ENCODE measurements at regions not wholly inside any gene's neighbourhood (a gene's known extent, or its start where the extent isn't known, plus 50 kb on each side); places are given as distances from the start of the nearest gene placed in this dataset.

- Histone ChIP-seq H3K36me3 (no peaks in the 10 kb centered on the region), H3K4me1 (no peaks in the 10 kb centered on the region), H3K27me3 (no peaks in the 10 kb centered on the region), H3K9me3 (no peaks in the 10 kb centered on the region), H3K4me3 (no peak overlapping the region), H3K27ac (no peak overlapping the region)
- DNase-seq, result no peak
- 49 to 68% methylated on average over 2 of the region's 2 CpGs for WGBS, 2 donors
- intact Hi-C loops (cut with DNase I), result no loop called here
- no peak for TF ChIP-seq POLR2A (IDR thresholded peaks at IDR 0.05)
- no peak for TF ChIP-seq CTCF (IDR thresholded peaks at IDR 0.05)
Measured at GRCh38 chr9:73349476-73349875, 197.8 kb downstream of the ANXA1 start.

GRCh38 chr9:73357607-73358006 is 205.9 kb downstream of the ANXA1 start:
- Histone ChIP-seq H3K4me1 (no peaks in the 10 kb centered on the region), H3K36me3 (no peaks in the 10 kb centered on the region), H3K27ac (no peak overlapping the region), H3K4me3 (no peak overlapping the region), H3K27me3 (no peaks in the 10 kb centered on the region), H3K9me3 (no peaks in the 10 kb centered on the region)
- no peak for DNase-seq
- intact Hi-C loops (cut with DNase I), result no loop called here
- TF ChIP-seq CTCF (IDR thresholded peaks at IDR 0.05) (no peak), POLR2A (IDR thresholded peaks at IDR 0.05) (no peak)
- WGBS, 2 donors, result 48 to 52% methylated on average over 3 of the region's 3 CpGs

GRCh38 chr9:73370053-73370452 is 218.4 kb downstream of the ANXA1 start:
- DNase-seq, result no peak
- Histone ChIP-seq H3K4me1 (no peaks in the 10 kb centered on the region), H3K4me3 (no peak overlapping the region), H3K27me3 (no peaks in the 10 kb centered on the region), H3K9me3 (no peaks in the 10 kb centered on the region), H3K36me3 (no peaks in the 10 kb centered on the region), H3K27ac (no peak overlapping the region)
- WGBS, 2 donors, result 5 to 6% methylated on average over 1 of the region's 1 CpG
- TF ChIP-seq POLR2A (IDR thresholded peaks at IDR 0.05), result no peak
- TF ChIP-seq CTCF (IDR thresholded peaks at IDR 0.05), result no peak
- intact Hi-C loops (cut with DNase I), result no loop called here

DNA sequence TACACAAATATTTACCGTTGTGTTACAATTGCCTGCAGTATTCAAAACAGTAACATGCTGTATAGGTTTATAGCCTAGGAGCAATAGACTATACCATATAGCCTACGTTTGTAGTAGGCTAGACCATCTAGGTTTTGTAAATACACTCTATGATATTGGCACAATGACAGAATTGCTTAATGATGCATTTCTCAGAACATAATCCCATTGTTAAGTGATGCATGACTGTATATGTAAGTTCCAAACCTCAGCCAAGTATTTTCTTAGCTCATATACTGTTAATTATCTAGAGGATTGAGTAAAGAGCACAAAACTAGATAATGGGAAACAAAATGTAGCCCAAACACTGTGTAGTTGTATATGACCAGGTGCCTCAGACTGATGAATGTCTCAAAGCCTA is 220.1 kb downstream of the ANXA1 start:
- Histone ChIP-seq H3K4me3 (no peak overlapping the region), H3K9me3 (no peaks in the 10 kb centered on the region), H3K27me3 (no peaks in the 10 kb centered on the region), H3K36me3 (no peaks in the 10 kb centered on the region), H3K4me1 (no peaks in the 10 kb centered on the region), H3K27ac (no peak overlapping the region)
- no peak for DNase-seq
- intact Hi-C loops (cut with DNase I), result no loop called here
- TF ChIP-seq POLR2A (IDR thresholded peaks at IDR 0.05) (no peak), CTCF (IDR thresholded peaks at IDR 0.05) (no peak)
- 14 to 23% methylated on average over 2 of the region's 2 CpGs for WGBS, 2 donors

- H3K4me3 ChIP-seq, result no peak overlapping the region
- no peaks in the 10 kb centered on the region for H3K4me1 ChIP-seq
- WGBS, 2 donors, result 66 to 70% methylated on average over 3 of the region's 3 CpGs
- TF ChIP-seq POLR2A (IDR thresholded peaks at IDR 0.05), result no peak
- TF ChIP-seq CTCF (IDR thresholded peaks at IDR 0.05), result no peak
- H3K27me3 ChIP-seq, result no peaks in the 10 kb centered on the region
- no peak overlapping the region for H3K27ac ChIP-seq
- intact Hi-C loops (cut with DNase I), result no loop called here
- no peak for DNase-seq
- H3K9me3 ChIP-seq, result no peaks in the 10 kb centered on the region
- H3K36me3 ChIP-seq, result no peaks in the 10 kb centered on the region
Measured at GRCh38 chr9:73380411-73380810, 228.7 kb downstream of the ANXA1 start.
